CD14-positive monocyte (primary cell): ENCODE measurements at regions not wholly inside any gene's neighbourhood (a gene's known extent, or its start where the extent isn't known, plus 50 kb on each side); places are given as distances from the start of the nearest gene placed in this dataset.
"Not testable (repeated sequence)": the region's sequence is repeated elsewhere in the genome, so short reads cannot be mapped to it uniquely, and the experiment has no call there.

Experiments used
- DNase-seq, 3 donors: peaks; one replicate each; pipeline ENCODE4 v3.0.0-alpha.2; 2011 to 2022
- H2AFZ ChIP-seq: 2 replicates; pipeline ENCODE4 v1.6.0; 2012; ENCODE audit warnings: mild to moderate bottlenecking, low read depth, low read length, inconsistent platforms; ENCODE audit not compliant: insufficient read depth, poor library complexity, severe bottlenecking
- H3K27ac ChIP-seq, 2 donors: 1 replicate in 1 of 2; 2 replicates in 1 of 2; pipeline ENCODE4 v1.5.1; 2012 to 2013; ENCODE audit warnings: low read length in 2 of 2, control low read depth in 1 of 2, inconsistent platforms in 1 of 2, low read depth in 1 of 2, mild to moderate bottlenecking in 1 of 2
- H3K27me3 ChIP-seq, 2 donors: one replicate each; pipeline versions ENCODE4 v1.6.0 to v1.6.1; 2011 to 2013; ENCODE audit warnings: low read length in 2 of 2; ENCODE audit not compliant: control insufficient read depth in 2 of 2, insufficient read depth in 2 of 2
- H3K36me3 ChIP-seq, 2 donors: replicated peaks in 1 of 2; 1 replicate in 1 of 2; 2 replicates in 1 of 2; pipeline versions ENCODE4 v1.5.1 to v1.6.1; 2012 to 2013; ENCODE audit warnings: low read length in 2 of 2, control low read depth in 1 of 2, inconsistent platforms in 1 of 2, mild to moderate bottlenecking in 1 of 2; ENCODE audit not compliant: insufficient read depth in 2 of 2, control insufficient read depth in 1 of 2
- H3K4me1 ChIP-seq, 2 donors: 1 replicate in 1 of 2; 2 replicates in 1 of 2; pipeline versions ENCODE4 v1.5.1 to v1.6.1; 2012 to 2013; ENCODE audit warnings: low read length in 2 of 2, control low read depth in 1 of 2, inconsistent platforms in 1 of 2, mild to moderate bottlenecking in 1 of 2, moderate library complexity in 1 of 2; ENCODE audit not compliant: insufficient read depth in 2 of 2, control insufficient read depth in 1 of 2
- H3K4me2 ChIP-seq: replicated peaks from 2 replicates; pipeline ENCODE3; 2012; ENCODE audit warnings: low read length, moderate library complexity, mild to moderate bottlenecking; ENCODE audit not compliant: poor library complexity, severe bottlenecking; ENCODE audit errors: extremely low read depth
- H3K4me3 ChIP-seq, 3 experiments: fragments of 200-600 bp in 1 of 3; sonication (generic) in 1 of 3; replicated peaks in 1 of 3; 1 replicate in 2 of 3; 2 replicates in 1 of 3; pipeline ENCODE4 v1.5.1; 2011 to 2013; ENCODE audit warnings: low read length in 3 of 3, mild to moderate bottlenecking in 3 of 3, control low read depth in 2 of 3, low read depth in 2 of 3, inconsistent platforms in 1 of 3, moderate library complexity in 1 of 3
- H3K79me2 ChIP-seq: 2 replicates; pipeline ENCODE4 v1.6.0; 2012; ENCODE audit warnings: mild to moderate bottlenecking, control low read depth, inconsistent platforms, low read length, moderate library complexity; ENCODE audit not compliant: insufficient read depth
- H3K9ac ChIP-seq: 2 replicates; pipeline ENCODE4 v1.6.0; 2017; ENCODE audit warnings: low read length, mild to moderate bottlenecking; ENCODE audit not compliant: insufficient read depth, poor library complexity, severe bottlenecking
- H3K9me3 ChIP-seq, 2 donors: replicated peaks in 1 of 2; 1 replicate in 1 of 2; 2 replicates in 1 of 2; pipeline versions ENCODE4 v1.5.1 to v1.6.1; 2012 to 2013; ENCODE audit warnings: low read length in 2 of 2, control low read depth in 1 of 2; ENCODE audit not compliant: control insufficient read depth in 1 of 2, insufficient read depth in 1 of 2
- H4K20me1 ChIP-seq: 2 replicates; pipeline ENCODE4 v1.6.0; 2012; ENCODE audit warnings: mild to moderate bottlenecking, low read length, control low read depth, moderate library complexity; ENCODE audit not compliant: insufficient read depth
- H3K27ac Mint-ChIP-seq, 7 donors: one replicate each; pipeline ENCODE4 v1.8.0; 2020; ENCODE audit warnings: mild to moderate bottlenecking in 7 of 7, mixed read lengths in 7 of 7, moderate library complexity in 6 of 7, inconsistent platforms in 2 of 7
- H3K27me3 Mint-ChIP-seq, 3 donors: one replicate each; pipeline ENCODE4 v1.8.0; 2021 to 2022; ENCODE audit warnings: low read depth in 3 of 3, mild to moderate bottlenecking in 3 of 3, mixed read lengths in 3 of 3, moderate library complexity in 3 of 3, inconsistent platforms in 1 of 3
- H3K36me3 Mint-ChIP-seq, 2 donors: one replicate each; pipeline ENCODE4 v1.8.0; 2020; ENCODE audit warnings: mixed read lengths in 2 of 2, inconsistent platforms in 1 of 2, mild to moderate bottlenecking in 1 of 2
- H3K4me1 Mint-ChIP-seq: one replicate; pipeline ENCODE4 v1.8.0; 2020; ENCODE audit warnings: mild to moderate bottlenecking, mixed read lengths
- H3K4me3 Mint-ChIP-seq, 2 donors: one replicate each; pipeline ENCODE4 v1.8.0; 2020; ENCODE audit warnings: mild to moderate bottlenecking in 2 of 2, mixed read lengths in 2 of 2, moderate library complexity in 1 of 2
- H3K9me3 Mint-ChIP-seq, 7 donors: one replicate each; pipeline ENCODE4 v1.8.0; 2020 to 2022; ENCODE audit warnings: mixed read lengths in 7 of 7, mild to moderate bottlenecking in 6 of 7, moderate library complexity in 6 of 7, inconsistent platforms in 2 of 7
- WGBS: methylation state at CpG from one replicate; pipeline ENCODE4 v1.1.5; 2013; ENCODE audit warnings: missing lambda C conversion rate; ENCODE audit not compliant: insufficient coverage; 5-methylcytosine and 5-hydroxymethylcytosine counted together
- intact Hi-C, 2 donors: fragments of 100-400 bp; cut with micrococcal nuclease; formaldehyde crosslinking; loops; one replicate each; pipeline versions ENCODE4 v1.15.0 to v1.15.1; 2023
- TF ChIP-seq, protein P1 (sequence below): fragments of 200-600 bp; IDR thresholded peaks from one replicate; pipeline ENCODE4 v1.8.0; 2022; ENCODE audit warnings: antibody characterized with exemption, mild to moderate bottlenecking

DNA sequence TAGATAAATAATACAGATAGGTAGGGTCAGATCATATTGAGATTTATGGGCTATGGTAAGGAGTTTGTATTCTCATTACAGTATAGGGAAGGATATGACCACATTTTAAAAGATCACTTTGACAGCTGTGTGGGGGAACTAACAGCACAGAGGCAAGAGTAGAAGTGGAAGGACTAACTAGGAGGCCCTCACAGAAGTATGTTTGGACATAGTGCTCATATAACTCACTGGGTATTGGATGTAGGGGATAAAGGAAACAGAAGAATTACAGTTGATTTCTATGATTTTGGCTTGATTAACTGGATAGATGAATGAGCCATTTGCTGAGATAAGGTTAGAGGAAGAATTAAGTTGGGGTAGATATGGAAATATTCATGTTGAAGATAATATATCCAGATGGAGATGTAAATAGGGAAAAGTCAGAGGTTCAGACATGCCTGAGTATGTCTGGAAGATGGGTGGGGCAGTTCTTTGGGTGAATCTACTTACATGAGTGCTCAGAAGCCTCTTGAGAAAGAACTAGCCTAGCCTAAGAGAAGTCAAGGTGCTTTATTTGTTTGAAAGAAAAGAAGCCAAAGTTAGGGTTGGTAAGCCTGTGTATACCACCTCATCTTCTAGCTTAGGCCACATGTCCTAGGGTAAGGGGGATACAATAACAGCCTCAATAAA is 133.4 kb downstream of the NDFIP2 start:
- Histone ChIP-seq H3K79me2 (no peaks in the 10 kb centered on the region), H3K4me1 (no peaks in the 10 kb centered on the region), H3K4me3 (no peak overlapping the region), H3K9me3 (peaks cover 0 to 3% of the 10 kb centered on the region in 2 donors), H3K4me2 (no peak overlapping the region), H2AFZ (no peak overlapping the region), H3K36me3 (no peaks in the 10 kb centered on the region), H4K20me1 (no peaks in the 10 kb centered on the region), H3K27ac (no peak overlapping the region), H3K9ac (no peak overlapping the region), H3K27me3 (no peaks in the 10 kb centered on the region)
- Mint-ChIP-seq H3K4me3 (no peak overlapping the region), H3K27me3 (no peaks in the 10 kb centered on the region), H3K36me3 (no peaks in the 10 kb centered on the region), H3K4me1 (no peaks in the 10 kb centered on the region), H3K27ac (no peak overlapping the region), H3K9me3 (peaks cover 3 to 16% (median 10%) of the 10 kb centered on the region in 7 donors)
- TF ChIP-seq, protein P1, sequence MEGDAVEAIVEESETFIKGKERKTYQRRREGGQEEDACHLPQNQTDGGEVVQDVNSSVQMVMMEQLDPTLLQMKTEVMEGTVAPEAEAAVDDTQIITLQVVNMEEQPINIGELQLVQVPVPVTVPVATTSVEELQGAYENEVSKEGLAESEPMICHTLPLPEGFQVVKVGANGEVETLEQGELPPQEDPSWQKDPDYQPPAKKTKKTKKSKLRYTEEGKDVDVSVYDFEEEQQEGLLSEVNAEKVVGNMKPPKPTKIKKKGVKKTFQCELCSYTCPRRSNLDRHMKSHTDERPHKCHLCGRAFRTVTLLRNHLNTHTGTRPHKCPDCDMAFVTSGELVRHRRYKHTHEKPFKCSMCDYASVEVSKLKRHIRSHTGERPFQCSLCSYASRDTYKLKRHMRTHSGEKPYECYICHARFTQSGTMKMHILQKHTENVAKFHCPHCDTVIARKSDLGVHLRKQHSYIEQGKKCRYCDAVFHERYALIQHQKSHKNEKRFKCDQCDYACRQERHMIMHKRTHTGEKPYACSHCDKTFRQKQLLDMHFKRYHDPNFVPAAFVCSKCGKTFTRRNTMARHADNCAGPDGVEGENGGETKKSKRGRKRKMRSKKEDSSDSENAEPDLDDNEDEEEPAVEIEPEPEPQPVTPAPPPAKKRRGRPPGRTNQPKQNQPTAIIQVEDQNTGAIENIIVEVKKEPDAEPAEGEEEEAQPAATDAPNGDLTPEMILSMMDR: no peak
- intact Hi-C loops: no loop called here
- no peak for DNase-seq

DNA sequence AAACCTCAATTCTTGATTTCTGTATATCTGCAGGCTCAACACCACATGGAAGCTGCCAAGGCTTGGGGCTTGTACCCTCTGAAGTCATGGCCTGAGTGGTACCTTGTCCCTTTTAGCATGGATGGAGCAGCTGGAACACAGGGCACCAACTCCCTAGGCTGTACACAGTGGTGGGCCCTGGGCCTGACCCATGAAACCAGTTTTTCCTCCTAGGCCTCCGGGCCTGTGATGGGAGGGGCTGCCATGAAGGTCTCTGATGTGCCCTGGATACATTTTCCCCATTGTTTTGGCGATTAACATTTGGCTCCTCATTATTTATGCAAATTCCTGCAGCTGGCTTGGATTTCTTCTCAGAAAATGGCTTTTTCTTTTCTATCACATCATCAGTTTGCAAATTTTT is 131.6 kb downstream of the NDFIP2 start:
- DNase-seq: no peak
- TF ChIP-seq, protein P1: no peak
- H3K27me3 Mint-ChIP-seq: no peaks in the 10 kb centered on the region
- Histone ChIP-seq H3K79me2 (no peaks in the 10 kb centered on the region), H3K27ac (no peak overlapping the region), H2AFZ (no peak overlapping the region), H3K4me1 (no peaks in the 10 kb centered on the region), H3K36me3 (no peaks in the 10 kb centered on the region), H4K20me1 (no peaks in the 10 kb centered on the region), H3K27me3 (no peaks in the 10 kb centered on the region), H3K4me2 (no peak overlapping the region), H3K9me3 (peaks cover 0 to 3% of the 10 kb centered on the region in 2 donors), H3K9ac (no peak overlapping the region), H3K4me3 (no peak overlapping the region)
- H3K36me3 Mint-ChIP-seq: no peaks in the 10 kb centered on the region
- 100% methylated on average over 1 of the region's 2 CpGs for WGBS
- H3K4me1 Mint-ChIP-seq: no peaks in the 10 kb centered on the region
- H3K9me3 Mint-ChIP-seq: peaks cover 2 to 14% (median 9%) of the 10 kb centered on the region in 7 donors
- H3K4me3 Mint-ChIP-seq: no peak overlapping the region
- H3K27ac Mint-ChIP-seq: no peak overlapping the region
- intact Hi-C loops: no loop called here

DNA sequence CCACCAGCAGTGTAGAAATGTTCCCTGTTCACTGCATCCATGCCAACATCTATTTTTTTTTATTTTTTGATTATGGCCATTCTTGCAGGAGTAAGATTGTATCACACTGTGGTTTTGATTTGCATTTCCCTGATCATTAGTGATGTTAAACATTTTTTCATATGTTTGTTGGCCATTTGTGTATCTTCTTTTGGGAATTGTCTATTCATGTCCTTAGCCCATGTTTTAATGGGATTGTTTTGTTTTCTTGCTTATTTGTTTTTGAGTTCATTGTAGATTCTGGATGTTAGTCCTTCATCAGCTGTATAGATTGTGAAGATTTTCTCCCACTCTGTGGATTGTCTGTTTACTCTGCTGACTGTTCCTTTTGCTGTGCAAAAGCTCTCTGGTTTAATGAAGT is 126.9 kb downstream of the NDFIP2 start:
- H3K9ac ChIP-seq, H3K4me1 Mint-ChIP-seq, H4K20me1 ChIP-seq, H3K4me3 ChIP-seq, H3K4me2 ChIP-seq, intact Hi-C loops, H3K27me3 Mint-ChIP-seq, H3K4me1 ChIP-seq, H3K4me3 Mint-ChIP-seq, DNase-seq, H3K27ac ChIP-seq, H3K9me3 ChIP-seq, H3K27ac Mint-ChIP-seq, H3K79me2 ChIP-seq, H3K36me3 ChIP-seq, H2AFZ ChIP-seq, H3K27me3 ChIP-seq, H3K36me3 Mint-ChIP-seq: not testable (repeated sequence)
- H3K9me3 Mint-ChIP-seq: peaks cover 3 to 13% (median 7%) of the 10 kb centered on the region in 7 donors
